Mammary epithelial cell (primary cell): ENCODE measurements at regions not wholly inside any gene's neighbourhood (a gene's known extent, or its start where the extent isn't known, plus 50 kb on each side); places are given as distances from the start of the nearest gene placed in this dataset.

Source experiments
- CTCF ChIP-seq, 2 donors: IDR thresholded peaks in 1 of 2; conservative IDR thresholded peaks in 1 of 2; 2 replicates each; pipeline ENCODE4 v1.5.1; 2011 to 2012; ENCODE audit warnings: inconsistent platforms in 2 of 2, low read length in 2 of 2, mild to moderate bottlenecking in 2 of 2, control low read depth in 1 of 2, low read depth in 1 of 2; ENCODE audit not compliant: insufficient read depth in 1 of 2; ENCODE audit errors: extremely low read depth in 1 of 2
- EZH2 ChIP-seq: IDR thresholded peaks from 2 replicates; pipeline ENCODE4 v1.6.1; 2012; ENCODE audit warnings: low read length, inconsistent platforms, borderline replicate concordance

GRCh38 chr1:98382586-98382985, 278.9 kb upstream of the SNX7 start:
- no peak for TF ChIP-seq CTCF (conservative IDR thresholded peaks at IDR 0.05 in 1 of 2, IDR thresholded peaks at IDR 0.05 in 1 of 2; ENCODE audit: extremely low read depth in 1 of 2, insufficient read depth in 1 of 2, low read depth in 1 of 2, low read length in 2 of 2)
- TF ChIP-seq EZH2, result no peak
